Sigmoid colon (tissue), 4 donors: ENCODE measurements at regions not wholly inside any gene's neighbourhood (a gene's known extent, or its start where the extent isn't known, plus 50 kb on each side); places are given as distances from the start of the nearest gene placed in this dataset.

Experiments
- EP300 ChIP-seq, 4 donors: sonication (generic); formaldehyde crosslinking; IDR thresholded peaks; one replicate each; pipeline ENCODE4 v1.6.1; 2017; ENCODE audit warnings: antibody characterized with exemption in 4 of 4
- TF ChIP-seq, protein P1 (sequence below), 4 experiments: fragments of 450-650 bp in 3 of 4; fragments of 200-600 bp in 1 of 4; IDR thresholded peaks; one replicate each; pipeline ENCODE4 v1.5.1; 2016 to 2019; ENCODE audit warnings: antibody characterized with exemption in 4 of 4, mild to moderate bottlenecking in 3 of 4, moderate library complexity in 2 of 4

DNA sequence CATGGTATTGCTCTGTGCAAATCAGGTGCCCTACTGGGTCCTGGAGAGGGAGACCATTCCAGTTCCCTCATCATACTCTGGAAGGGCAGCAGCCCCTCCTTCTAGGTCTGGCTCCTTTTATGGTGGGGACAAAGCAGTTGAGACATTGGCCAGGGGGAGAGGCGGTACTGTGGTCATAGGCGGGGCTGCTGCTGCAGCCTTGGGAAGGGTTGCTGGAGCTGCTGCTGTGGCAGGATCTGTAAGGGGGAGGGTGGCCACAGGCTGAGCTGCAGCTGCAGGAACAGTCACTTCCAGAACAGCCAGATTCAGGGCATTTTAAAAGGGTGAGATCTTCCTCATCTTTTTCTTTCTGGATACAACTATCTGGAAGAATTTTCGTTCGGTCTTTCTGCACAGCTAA lies 233.0 kb upstream of the SGCD start:
- no peak for TF ChIP-seq EP300 (IDR thresholded peaks at IDR 0.05)
- TF ChIP-seq, protein P1, sequence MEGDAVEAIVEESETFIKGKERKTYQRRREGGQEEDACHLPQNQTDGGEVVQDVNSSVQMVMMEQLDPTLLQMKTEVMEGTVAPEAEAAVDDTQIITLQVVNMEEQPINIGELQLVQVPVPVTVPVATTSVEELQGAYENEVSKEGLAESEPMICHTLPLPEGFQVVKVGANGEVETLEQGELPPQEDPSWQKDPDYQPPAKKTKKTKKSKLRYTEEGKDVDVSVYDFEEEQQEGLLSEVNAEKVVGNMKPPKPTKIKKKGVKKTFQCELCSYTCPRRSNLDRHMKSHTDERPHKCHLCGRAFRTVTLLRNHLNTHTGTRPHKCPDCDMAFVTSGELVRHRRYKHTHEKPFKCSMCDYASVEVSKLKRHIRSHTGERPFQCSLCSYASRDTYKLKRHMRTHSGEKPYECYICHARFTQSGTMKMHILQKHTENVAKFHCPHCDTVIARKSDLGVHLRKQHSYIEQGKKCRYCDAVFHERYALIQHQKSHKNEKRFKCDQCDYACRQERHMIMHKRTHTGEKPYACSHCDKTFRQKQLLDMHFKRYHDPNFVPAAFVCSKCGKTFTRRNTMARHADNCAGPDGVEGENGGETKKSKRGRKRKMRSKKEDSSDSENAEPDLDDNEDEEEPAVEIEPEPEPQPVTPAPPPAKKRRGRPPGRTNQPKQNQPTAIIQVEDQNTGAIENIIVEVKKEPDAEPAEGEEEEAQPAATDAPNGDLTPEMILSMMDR (IDR thresholded peaks at IDR 0.05) = no peak
